Panc1 (cell line): ENCODE measurements at regions not wholly inside any gene's neighbourhood (a gene's known extent, or its start where the extent isn't known, plus 50 kb on each side); places are given as distances from the start of the nearest gene placed in this dataset.

Experiments
- ATAC-seq: fragments of 200-7000 bp; cut with Tn5 transposase; 2 replicates; pipeline ENCODE4 v1.9.1; 2020; ENCODE audit warnings: mild to moderate bottlenecking, moderate library complexity
- BruUV-seq: library from RNA; stranded (reverse); fragments of 400-500 nt; replicated peaks from 2 replicates; lab custom pipeline; 2021; lab: Mats Ljungman, UMichigan
- CTCF ChIA-PET: fragments of 300-600 bp; sonication (Branson Sonifier 250); formaldehyde crosslinking; loops from one replicate; lab custom pipeline; 2022; ENCODE audit warnings: antibody characterized with exemption; lab: Charles Lee
- POLR2A ChIA-PET: fragments of 300-600 bp; sonication (Branson Sonifier 250); formaldehyde crosslinking; loops from one replicate; lab custom pipeline; 2022; ENCODE audit warnings: antibody characterized with exemption; lab: Charles Lee
- DNase-seq: peaks from one replicate; pipeline ENCODE4 v3.0.0-alpha.2; 2010; ENCODE audit warnings: low read depth, low spot score
- H3K27ac ChIP-seq: 2 replicates; pipeline ENCODE4 v1.5.1; 2011; ENCODE audit warnings: mild to moderate bottlenecking, low read length, inconsistent platforms
- H3K27me3 ChIP-seq: fragments of 200-500 bp; sonication (Bioruptor generic); 2 replicates; pipeline ENCODE4 v1.6.0; 2014; ENCODE audit warnings: low read length, inconsistent platforms; ENCODE audit not compliant: control insufficient read depth, insufficient read depth
- H3K36me3 ChIP-seq: fragments of 200-500 bp; sonication (Bioruptor generic); 2 replicates; pipeline ENCODE4 v1.5.1; 2014; ENCODE audit warnings: inconsistent platforms, mild to moderate bottlenecking, low read length, moderate library complexity; ENCODE audit not compliant: control insufficient read depth, insufficient read depth
- H3K4me1 ChIP-seq: 2 replicates; pipeline ENCODE4 v1.5.1; 2011; ENCODE audit warnings: inconsistent platforms, mild to moderate bottlenecking, low read length, moderate library complexity; ENCODE audit not compliant: control insufficient read depth, insufficient read depth
- H3K4me3 ChIP-seq, 2 experiments: 2 replicates each; pipeline ENCODE4 v1.5.1; 2011 to 2012; ENCODE audit warnings: low read depth in 2 of 2, low read length in 2 of 2, mild to moderate bottlenecking in 2 of 2, inconsistent platforms in 1 of 2, moderate library complexity in 1 of 2
- H3K9me3 ChIP-seq: fragments of 200-500 bp; sonication (Bioruptor generic); 2 replicates; pipeline ENCODE4 v1.5.1; 2014; ENCODE audit warnings: low read depth, mild to moderate bottlenecking, inconsistent platforms, low read length, moderate library complexity; ENCODE audit not compliant: control insufficient read depth, insufficient read depth
- POLR2AphosphoS5 ChIP-seq: IDR thresholded peaks from 2 replicates; pipeline ENCODE4 v1.6.1; 2012; ENCODE audit warnings: mild to moderate bottlenecking, low read depth, low read length, moderate library complexity
- REST ChIP-seq, 2 experiments: IDR thresholded peaks; 2 replicates each; pipeline ENCODE4 v1.6.1; 2011 to 2012; ENCODE audit warnings: low read depth in 2 of 2, control low read depth in 1 of 2, low read length in 1 of 2, mild to moderate bottlenecking in 1 of 2, moderate library complexity in 1 of 2; ENCODE audit not compliant: insufficient read depth in 1 of 2
- SIN3A ChIP-seq: IDR thresholded peaks from 2 replicates; pipeline ENCODE4 v1.6.1; 2012; ENCODE audit warnings: low read depth, mild to moderate bottlenecking, low read length, moderate library complexity, borderline replicate concordance; ENCODE audit not compliant: insufficient read depth
- TCF7L2 ChIP-seq: IDR thresholded peaks from 2 replicates; pipeline ENCODE4 v1.6.1; 2011; ENCODE audit warnings: mild to moderate bottlenecking, low read depth, low read length, inconsistent platforms
- in situ Hi-C: cut with HindIII; loops from 2 replicates; pipeline ENCODE4 v1.10.0; 2016; ENCODE audit warnings: low sequenced_read_pairs, low pct_unique_long_range_greater_than_20kb
- intact Hi-C: fragments of 100-400 bp; cut with micrococcal nuclease; formaldehyde crosslinking; loops from one replicate; pipeline ENCODE4 v1.10.0; 2022; ENCODE audit not compliant: unreplicated experiment
- TF ChIP-seq, protein P1 (sequence below): fragments of 450-650 bp; IDR thresholded peaks from 2 replicates; pipeline ENCODE4 v1.5.1; 2017; ENCODE audit warnings: mild to moderate bottlenecking

- Histone ChIP-seq H3K4me3 (no peak overlapping the region), H3K27me3 (no peaks in the 10 kb centered on the region), H3K9me3 (no peaks in the 10 kb centered on the region), H3K36me3 (no peaks in the 10 kb centered on the region), H3K27ac (no peak overlapping the region), H3K4me1 (no peaks in the 10 kb centered on the region)
- no peak for DNase-seq
- in situ Hi-C loops (no loop called here), intact Hi-C loops (no loop called here)
- TF ChIP-seq SIN3A (no peak), POLR2AphosphoS5 (no peak), TCF7L2 (no peak), REST (IDR thresholded peaks at IDR 0.05; ENCODE audit: insufficient read depth in 1 of 2, low read depth in 2 of 2, low read length in 1 of 2) (no peak)
- TF ChIP-seq, protein P1, sequence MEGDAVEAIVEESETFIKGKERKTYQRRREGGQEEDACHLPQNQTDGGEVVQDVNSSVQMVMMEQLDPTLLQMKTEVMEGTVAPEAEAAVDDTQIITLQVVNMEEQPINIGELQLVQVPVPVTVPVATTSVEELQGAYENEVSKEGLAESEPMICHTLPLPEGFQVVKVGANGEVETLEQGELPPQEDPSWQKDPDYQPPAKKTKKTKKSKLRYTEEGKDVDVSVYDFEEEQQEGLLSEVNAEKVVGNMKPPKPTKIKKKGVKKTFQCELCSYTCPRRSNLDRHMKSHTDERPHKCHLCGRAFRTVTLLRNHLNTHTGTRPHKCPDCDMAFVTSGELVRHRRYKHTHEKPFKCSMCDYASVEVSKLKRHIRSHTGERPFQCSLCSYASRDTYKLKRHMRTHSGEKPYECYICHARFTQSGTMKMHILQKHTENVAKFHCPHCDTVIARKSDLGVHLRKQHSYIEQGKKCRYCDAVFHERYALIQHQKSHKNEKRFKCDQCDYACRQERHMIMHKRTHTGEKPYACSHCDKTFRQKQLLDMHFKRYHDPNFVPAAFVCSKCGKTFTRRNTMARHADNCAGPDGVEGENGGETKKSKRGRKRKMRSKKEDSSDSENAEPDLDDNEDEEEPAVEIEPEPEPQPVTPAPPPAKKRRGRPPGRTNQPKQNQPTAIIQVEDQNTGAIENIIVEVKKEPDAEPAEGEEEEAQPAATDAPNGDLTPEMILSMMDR: no peak
- ATAC-seq: no peak
- BruUV-seq: no TSS peak
- ChIA-PET CTCF (no interaction called here), POLR2A (no interaction called here)
Observed at GRCh38 chr14:46369391-46369790, 282.2 kb downstream of the RPL10L start.

DNA sequence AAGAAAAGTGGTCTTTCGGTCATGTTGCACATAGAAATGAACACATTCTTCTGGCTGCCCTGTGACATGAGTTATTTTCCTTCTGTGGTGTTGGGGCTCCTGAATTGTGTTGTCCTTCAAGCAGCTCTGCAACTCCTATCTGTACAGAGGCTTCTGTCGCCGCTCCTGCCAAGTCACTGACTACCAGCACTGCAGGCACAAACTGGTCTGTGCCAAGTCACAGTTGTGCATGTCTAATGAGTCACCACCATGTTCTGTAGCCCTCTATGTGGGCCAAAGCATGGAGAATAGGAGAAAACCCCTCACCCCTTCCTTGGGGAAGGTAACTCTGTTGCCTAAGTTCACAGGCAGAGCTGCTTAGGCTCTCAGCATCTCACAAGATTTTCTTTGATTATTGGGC, 283.3 kb downstream of the RPL10L start:
- DNase-seq: no peak
- Histone ChIP-seq H3K4me1 (no peaks in the 10 kb centered on the region), H3K36me3 (no peaks in the 10 kb centered on the region), H3K9me3 (no peaks in the 10 kb centered on the region), H3K27me3 (no peaks in the 10 kb centered on the region), H3K27ac (no peak overlapping the region), H3K4me3 (no peak overlapping the region)
- no peak for ATAC-seq
- no peak for TF ChIP-seq TCF7L2
- in situ Hi-C loops (no loop called here), intact Hi-C loops (no loop called here)
- ChIA-PET CTCF (no interaction called here), POLR2A (no interaction called here)
- BruUV-seq: no TSS peak

GRCh38 chr14:46352844-46353243, 298.7 kb downstream of the RPL10L start:
- no peak overlapping the region for H3K27ac ChIP-seq
- no peak for ATAC-seq
- no peaks in the 10 kb centered on the region for H3K4me1 ChIP-seq
- no peaks in the 10 kb centered on the region for H3K36me3 ChIP-seq
- DNase-seq: no peak
- no TSS peak for BruUV-seq
- intact Hi-C loops: no loop called here
- in situ Hi-C loops: no loop called here
- TF ChIP-seq, protein P1: no peak
- TF ChIP-seq SIN3A (no peak), REST (IDR thresholded peaks at IDR 0.05; ENCODE audit: insufficient read depth in 1 of 2, low read depth in 2 of 2, low read length in 1 of 2) (no peak), TCF7L2 (no peak), POLR2AphosphoS5 (no peak)
- no peaks in the 10 kb centered on the region for H3K9me3 ChIP-seq
- H3K27me3 ChIP-seq: no peaks in the 10 kb centered on the region
- no peak overlapping the region for H3K4me3 ChIP-seq
- ChIA-PET POLR2A (no interaction called here), CTCF (no interaction called here)
